ENCODE measurements at regions not wholly inside any gene's neighbourhood (a gene's known extent, or its start where the extent isn't known, plus 50 kb on each side); places are given as distances from the start of the nearest gene placed in this dataset.

GRCh38 chr3:70426071-70426470 is 113.6 kb upstream of the MDFIC2 start:
- TF ChIP-seq CTCF (conservative IDR thresholded peaks at IDR 0.05), result no peak
- no peak overlapping the region for H3K27ac ChIP-seq

- no peak for TF ChIP-seq CTCF (conservative IDR thresholded peaks at IDR 0.05)
- no peak overlapping the region for H3K27ac ChIP-seq
These were observed 109.1 kb upstream of the MDFIC2 start for GRCh38 chr3:70421506-70421905.

GRCh38 chr3:70409018-70409417 is 96.6 kb upstream of the MDFIC2 start:
- no peak for TF ChIP-seq CTCF (conservative IDR thresholded peaks at IDR 0.05)
- H3K27ac ChIP-seq, result no peak overlapping the region

- TF ChIP-seq CTCF (conservative IDR thresholded peaks at IDR 0.05), result no peak
- no peak overlapping the region for H3K27ac ChIP-seq
These were observed 87.8 kb upstream of the MDFIC2 start for GRCh38 chr3:70400194-70400593.

GRCh38 chr3:70393881-70394612 is 81.6 kb upstream of the MDFIC2 start:
- TF ChIP-seq CTCF (conservative IDR thresholded peaks at IDR 0.05), result no peak
- no peak overlapping the region for H3K27ac ChIP-seq

- no peak overlapping the region for H3K27ac ChIP-seq
- TF ChIP-seq CTCF (conservative IDR thresholded peaks at IDR 0.05), result no peak
These were observed 79.8 kb upstream of the MDFIC2 start for GRCh38 chr3:70392227-70392626.

GRCh38 chr3:70387889-70388288 is 75.5 kb upstream of the MDFIC2 start:
- TF ChIP-seq CTCF (conservative IDR thresholded peaks at IDR 0.05), result no peak
- H3K27ac ChIP-seq, result no peak overlapping the region

Measured in VCaP (cell line).